SK-N-SH treated with all-trans-retinoic acid at 6 μM for 48 hours (cell line): ENCODE measurements at regions not wholly inside any gene's neighbourhood (a gene's known extent, or its start where the extent isn't known, plus 50 kb on each side); places are given as distances from the start of the nearest gene placed in this dataset.

Experiments
- CSDC2 ChIP-seq: fragments of 250-450 bp; sonication (Bioruptor Pico); IDR thresholded peaks from 2 replicates; pipeline ENCODE4 v1.5.0; 2020; ENCODE audit warnings: mild to moderate bottlenecking, moderate library complexity
- ISL1 ChIP-seq: fragments of 250-450 bp; sonication (Bioruptor Pico); IDR thresholded peaks from 2 replicates; pipeline ENCODE4 v2.1.2; 2022; ENCODE audit warnings: mild to moderate bottlenecking, moderate library complexity
- PPARA ChIP-seq: fragments of 250-450 bp; sonication (Bioruptor Pico); IDR thresholded peaks from 2 replicates; pipeline ENCODE4 v1.5.0; 2020; ENCODE audit warnings: mild to moderate bottlenecking, borderline replicate concordance
- RARB ChIP-seq: fragments of 250-450 bp; sonication (Bioruptor Pico); IDR thresholded peaks from 2 replicates; pipeline ENCODE4 v1.8.0; 2021; ENCODE audit warnings: mild to moderate bottlenecking, moderate library complexity
- ZFP30 ChIP-seq: fragments of 450-650 bp; formaldehyde crosslinking; IDR thresholded peaks from 2 replicates; pipeline ENCODE4 v1.5.0; 2022; ENCODE audit warnings: mild to moderate bottlenecking, moderate library complexity
- TF ChIP-seq, protein P1 (sequence below): fragments of 250-450 bp; sonication (Bioruptor Pico); IDR thresholded peaks from 2 replicates; pipeline ENCODE4 v1.5.1; 2020; ENCODE audit warnings: low read depth, mild to moderate bottlenecking, moderate library complexity
- TF ChIP-seq, protein P2 (sequence below): fragments of 250-450 bp; sonication (Bioruptor Pico); IDR thresholded peaks from 2 replicates; pipeline ENCODE4 v1.5.1; 2021; ENCODE audit warnings: mild to moderate bottlenecking, moderate library complexity
- TF ChIP-seq, protein P3 (sequence below): fragments of 250-450 bp; sonication (Bioruptor Pico); IDR thresholded peaks from 2 replicates; pipeline ENCODE4 v1.8.0; 2020; ENCODE audit warnings: mild to moderate bottlenecking, moderate library complexity, borderline replicate concordance

DNA sequence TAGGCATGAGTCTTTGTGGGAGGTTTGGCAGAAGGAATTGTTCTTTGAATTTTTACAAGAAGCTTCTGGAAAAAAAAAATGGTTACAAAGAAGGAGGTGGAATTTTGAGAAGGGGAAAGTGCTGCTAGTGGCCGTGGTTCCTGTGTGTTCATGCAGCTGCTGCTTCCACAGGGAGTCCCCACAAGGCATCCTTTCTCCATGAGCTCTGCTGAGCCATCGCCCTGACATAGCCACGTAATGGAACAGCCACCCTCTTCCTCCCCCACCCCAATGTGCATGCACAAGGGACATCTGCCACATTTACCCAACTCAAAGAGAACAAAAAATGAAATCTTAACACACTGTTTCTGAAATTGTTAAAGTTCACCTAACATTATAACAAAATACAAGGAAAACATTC lies 529.7 kb downstream of the SATB2 start:
- TF ChIP-seq ZFP30 (no peak), ISL1 (CRISPR knock-in tag) (no peak), CSDC2 (no peak), RARB (CRISPR knock-in tag) (no peak), PPARA (CRISPR knock-in tag) (no peak)
- TF ChIP-seq, protein P1, sequence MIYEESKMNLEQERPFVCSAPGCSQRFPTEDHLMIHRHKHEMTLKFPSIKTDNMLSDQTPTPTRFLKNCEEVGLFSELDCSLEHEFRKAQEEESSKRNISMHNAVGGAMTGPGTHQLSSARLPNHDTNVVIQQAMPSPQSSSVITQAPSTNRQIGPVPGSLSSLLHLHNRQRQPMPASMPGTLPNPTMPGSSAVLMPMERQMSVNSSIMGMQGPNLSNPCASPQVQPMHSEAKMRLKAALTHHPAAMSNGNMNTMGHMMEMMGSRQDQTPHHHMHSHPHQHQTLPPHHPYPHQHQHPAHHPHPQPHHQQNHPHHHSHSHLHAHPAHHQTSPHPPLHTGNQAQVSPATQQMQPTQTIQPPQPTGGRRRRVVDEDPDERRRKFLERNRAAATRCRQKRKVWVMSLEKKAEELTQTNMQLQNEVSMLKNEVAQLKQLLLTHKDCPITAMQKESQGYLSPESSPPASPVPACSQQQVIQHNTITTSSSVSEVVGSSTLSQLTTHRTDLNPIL (CRISPR knock-in tag) = no peak
- TF ChIP-seq, protein P2, sequence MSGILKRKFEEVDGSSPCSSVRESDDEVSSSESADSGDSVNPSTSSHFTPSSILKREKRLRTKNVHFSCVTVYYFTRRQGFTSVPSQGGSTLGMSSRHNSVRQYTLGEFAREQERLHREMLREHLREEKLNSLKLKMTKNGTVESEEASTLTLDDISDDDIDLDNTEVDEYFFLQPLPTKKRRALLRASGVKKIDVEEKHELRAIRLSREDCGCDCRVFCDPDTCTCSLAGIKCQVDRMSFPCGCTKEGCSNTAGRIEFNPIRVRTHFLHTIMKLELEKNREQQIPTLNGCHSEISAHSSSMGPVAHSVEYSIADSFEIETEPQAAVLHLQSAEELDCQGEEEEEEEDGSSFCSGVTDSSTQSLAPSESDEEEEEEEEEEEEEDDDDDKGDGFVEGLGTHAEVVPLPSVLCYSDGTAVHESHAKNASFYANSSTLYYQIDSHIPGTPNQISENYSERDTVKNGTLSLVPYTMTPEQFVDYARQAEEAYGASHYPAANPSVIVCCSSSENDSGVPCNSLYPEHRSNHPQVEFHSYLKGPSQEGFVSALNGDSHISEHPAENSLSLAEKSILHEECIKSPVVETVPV (CRISPR knock-in tag) = no peak
- TF ChIP-seq, protein P3, sequence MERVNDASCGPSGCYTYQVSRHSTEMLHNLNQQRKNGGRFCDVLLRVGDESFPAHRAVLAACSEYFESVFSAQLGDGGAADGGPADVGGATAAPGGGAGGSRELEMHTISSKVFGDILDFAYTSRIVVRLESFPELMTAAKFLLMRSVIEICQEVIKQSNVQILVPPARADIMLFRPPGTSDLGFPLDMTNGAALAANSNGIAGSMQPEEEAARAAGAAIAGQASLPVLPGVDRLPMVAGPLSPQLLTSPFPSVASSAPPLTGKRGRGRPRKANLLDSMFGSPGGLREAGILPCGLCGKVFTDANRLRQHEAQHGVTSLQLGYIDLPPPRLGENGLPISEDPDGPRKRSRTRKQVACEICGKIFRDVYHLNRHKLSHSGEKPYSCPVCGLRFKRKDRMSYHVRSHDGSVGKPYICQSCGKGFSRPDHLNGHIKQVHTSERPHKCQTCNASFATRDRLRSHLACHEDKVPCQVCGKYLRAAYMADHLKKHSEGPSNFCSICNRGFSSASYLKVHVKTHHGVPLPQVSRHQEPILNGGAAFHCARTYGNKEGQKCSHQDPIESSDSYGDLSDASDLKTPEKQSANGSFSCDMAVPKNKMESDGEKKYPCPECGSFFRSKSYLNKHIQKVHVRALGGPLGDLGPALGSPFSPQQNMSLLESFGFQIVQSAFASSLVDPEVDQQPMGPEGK (CRISPR knock-in tag) = no peak
